H1 (cell line): ENCODE measurements at regions not wholly inside any gene's neighbourhood (a gene's known extent, or its start where the extent isn't known, plus 50 kb on each side); places are given as distances from the start of the nearest gene placed in this dataset.

Experiments
- CTCF ChIP-seq, 3 experiments: IDR thresholded peaks; 1 replicate in 2 of 3; 2 replicates in 1 of 3; pipeline versions ENCODE4 v1.5.1 to v1.6.1; 2011; ENCODE audit warnings: low read length in 3 of 3, mild to moderate bottlenecking in 3 of 3, inconsistent platforms in 2 of 3, low read depth in 1 of 3, moderate library complexity in 1 of 3; ENCODE audit not compliant: insufficient read depth in 1 of 3; ENCODE audit errors: control extremely low read depth in 1 of 3
- KDM1A ChIP-seq: fragments of 200-600, 300-600 bp; sonication (generic); IDR thresholded peaks from 2 replicates; pipeline ENCODE4 v1.7.1; 2016; ENCODE audit warnings: mild to moderate bottlenecking, low read length, borderline replicate concordance
- POLR2A ChIP-seq, 2 experiments: IDR thresholded peaks; 1 replicate in 1 of 2; 2 replicates in 1 of 2; pipeline ENCODE4 v1.6.1; 2011; ENCODE audit warnings: low read depth in 2 of 2, low read length in 2 of 2, mild to moderate bottlenecking in 2 of 2; ENCODE audit errors: control extremely low read depth in 1 of 2
- POLR2AphosphoS5 ChIP-seq: IDR thresholded peaks from 2 replicates; pipeline ENCODE4 v1.6.1; 2011; ENCODE audit warnings: low read depth, low read length
- SIRT6 ChIP-seq: IDR thresholded peaks from one replicate; pipeline ENCODE4 v1.7.1; 2012; ENCODE audit warnings: low read length, inconsistent platforms
- TAF7 ChIP-seq: optimal IDR thresholded peaks from 2 replicates; pipeline ENCODE3; 2011; ENCODE audit warnings: low read depth, mild to moderate bottlenecking, inconsistent platforms, low read length, moderate library complexity, borderline replicate concordance

GRCh38 chr7:148503900-148504487, 86.6 kb upstream of the C7orf33 start (continued):
- peak in 2 of 3 experiments; percentile 45 to 58; a peak in 2 of 4 replicates for TF ChIP-seq CTCF (IDR thresholded peaks at IDR 0.05; ENCODE audit: control extremely low read depth in 1 of 3, insufficient read depth in 1 of 3, low read depth in 1 of 3, low read length in 3 of 3)
- no peak for TF ChIP-seq POLR2A (IDR thresholded peaks at IDR 0.05; ENCODE audit: control extremely low read depth in 1 of 2, low read depth in 2 of 2, low read length in 2 of 2)
- no peak for TF ChIP-seq SIRT6
- TF ChIP-seq POLR2AphosphoS5: no peak
- TF ChIP-seq TAF7: no peak
- no peak for TF ChIP-seq KDM1A
